SK-N-SH (cell line): ENCODE measurements at regions not wholly inside any gene's neighbourhood (a gene's known extent, or its start where the extent isn't known, plus 50 kb on each side); places are given as distances from the start of the nearest gene placed in this dataset.
A peak's percentile ranks its signal among the peaks of the same experiment; 100 is the strongest.

Source experiments
- CTCF ChIA-PET: fragments of 300-600, 350-600 bp; formaldehyde crosslinking; extraction: SDS; loops from one replicate; lab custom pipeline; 2021; lab: Yijun Ruan, JAX
- POLR2A ChIA-PET: fragments of 350-600 bp; sonication (Branson Sonifier 250); formaldehyde crosslinking; extraction: SDS; loops from one replicate; lab custom pipeline; 2020; ENCODE audit warnings: antibody characterized with exemption, inconsistent platforms; lab: Yijun Ruan, JAX
- DNase-seq: peaks from one replicate; pipeline ENCODE4 v3.0.0; 2012
- H2AFZ ChIP-seq: fragments of 200-600 bp; sonication (generic); 2 replicates; pipeline ENCODE4 v1.8.1; 2016; ENCODE audit warnings: antibody characterized with exemption, mild to moderate bottlenecking, low read depth
- H3F3A ChIP-seq: fragments of 200-600 bp; sonication (generic); replicated peaks from 2 replicates; pipeline ENCODE3; 2016; ENCODE audit warnings: antibody characterized with exemption, mild to moderate bottlenecking; ENCODE audit not compliant: insufficient read depth
- H3K27ac ChIP-seq, 2 experiments: fragments of 200-500 bp in 1 of 2; fragments of 200-600 bp in 1 of 2; sonication (Bioruptor generic) in 1 of 2; sonication (generic), shearing (Covaris generic) in 1 of 2; 2 replicates each; pipeline versions ENCODE4 v1.5.1 to v1.6.1; 2014 to 2016; ENCODE audit warnings: low read depth in 2 of 2, inconsistent platforms in 1 of 2, low read length in 1 of 2, mild to moderate bottlenecking in 1 of 2, mixed read lengths in 1 of 2
- H3K27me3 ChIP-seq: fragments of 200-600 bp; sonication (generic), shearing (Covaris generic); 2 replicates; pipeline ENCODE4 v1.6.1; 2016; ENCODE audit warnings: mixed run types; ENCODE audit not compliant: insufficient read depth
- H3K36me3 ChIP-seq, 2 experiments: fragments of 200-500 bp in 1 of 2; fragments of 200-600 bp in 1 of 2; sonication (Bioruptor generic) in 1 of 2; sonication (generic) in 1 of 2; replicated peaks in 1 of 2; 2 replicates each; pipeline versions ENCODE3 to v1.5.1; 2014 to 2016; ENCODE audit warnings: low read length in 1 of 2, mild to moderate bottlenecking in 1 of 2; ENCODE audit not compliant: insufficient read depth in 2 of 2, control insufficient read depth in 1 of 2
- H3K4me1 ChIP-seq, 2 experiments: fragments of 200-500 bp in 1 of 2; fragments of 200-600 bp in 1 of 2; sonication (Bioruptor generic) in 1 of 2; sonication (generic), shearing (Covaris generic) in 1 of 2; 2 replicates each; pipeline versions ENCODE4 v1.5.1 to v1.6.1; 2014 to 2016; ENCODE audit warnings: low read depth in 1 of 2, low read length in 1 of 2, mixed run types in 1 of 2; ENCODE audit not compliant: insufficient read depth in 2 of 2, control insufficient read depth in 1 of 2
- H3K4me2 ChIP-seq: fragments of 200-600 bp; sonication (generic), shearing (Covaris generic); 2 replicates; pipeline ENCODE4 v1.6.1; 2017; ENCODE audit warnings: mixed run types
- H3K4me3 ChIP-seq, 2 experiments: fragments of 200-500 bp in 1 of 2; fragments of 200-600 bp in 1 of 2; sonication (Bioruptor generic) in 1 of 2; sonication (generic), shearing (Covaris generic) in 1 of 2; 2 replicates each; pipeline versions ENCODE4 v1.5.1 to v1.8.1; 2014 to 2016; ENCODE audit warnings: low read depth in 2 of 2, inconsistent platforms in 1 of 2, low read length in 1 of 2, mild to moderate bottlenecking in 1 of 2, mixed read lengths in 1 of 2, moderate library complexity in 1 of 2
- H3K79me2 ChIP-seq: fragments of 200-600 bp; sonication (generic); 2 replicates; pipeline ENCODE4 v1.8.1; 2017; ENCODE audit warnings: mild to moderate bottlenecking; ENCODE audit not compliant: insufficient read depth
- H3K9ac ChIP-seq: fragments of 200-600 bp; sonication (generic); 2 replicates; pipeline ENCODE4 v1.6.1; 2017; ENCODE audit warnings: mixed run types
- H3K9me2 ChIP-seq: fragments of 200-600 bp; sonication (generic); 2 replicates; pipeline ENCODE4 v1.6.1; 2017; ENCODE audit warnings: mixed run types
- H3K9me3 ChIP-seq: fragments of 200-600 bp; sonication (generic); 2 replicates; pipeline ENCODE4 v1.6.1; 2017; ENCODE audit warnings: mixed run types, mild to moderate bottlenecking, moderate library complexity
- H4K20me1 ChIP-seq: fragments of 200-600 bp; sonication (generic); 2 replicates; pipeline ENCODE4 v1.6.1; 2017; ENCODE audit warnings: mild to moderate bottlenecking, mixed run types; ENCODE audit not compliant: insufficient read depth
- CTCF ChIP-seq: fragments of 200-600 bp; sonication (generic); IDR thresholded peaks from 2 replicates; pipeline ENCODE4 v1.6.1; 2017; ENCODE audit warnings: antibody characterized with exemption, mild to moderate bottlenecking, moderate library complexity
- EP300 ChIP-seq, 2 experiments: IDR thresholded peaks; 2 replicates each; pipeline versions ENCODE4 v1.4.0 to v1.6.1; 2012; ENCODE audit warnings: borderline replicate concordance in 1 of 2, low read depth in 1 of 2, low read length in 1 of 2
- FOSL2 ChIP-seq: IDR thresholded peaks from 2 replicates; pipeline ENCODE4 v1.4.0; 2012; ENCODE audit warnings: low read depth, mild to moderate bottlenecking, moderate library complexity, borderline replicate concordance
- FOXJ3 ChIP-seq: sonication (generic); formaldehyde crosslinking; IDR thresholded peaks from 2 replicates; pipeline ENCODE4 v1.5.1; 2020; ENCODE audit warnings: mild to moderate bottlenecking, missing genetic modification reagents
- GATA2 ChIP-seq: sonication (generic); formaldehyde crosslinking; IDR thresholded peaks from 2 replicates; pipeline ENCODE4 v1.5.0; 2020; ENCODE audit warnings: mild to moderate bottlenecking, missing genetic modification reagents
- MXI1 ChIP-seq: IDR thresholded peaks from 2 replicates; pipeline ENCODE4 v1.6.1; 2012; ENCODE audit warnings: mild to moderate bottlenecking, low read depth, low read length, improper control_type of control experiment
- NFIC ChIP-seq: IDR thresholded peaks from 2 replicates; pipeline ENCODE4 v1.4.0; 2012; ENCODE audit warnings: borderline replicate concordance
- PBX3 ChIP-seq: IDR thresholded peaks from 2 replicates; pipeline ENCODE4; 2012
- RAD21 ChIP-seq: IDR thresholded peaks from 2 replicates; pipeline ENCODE4 v1.6.1; 2012; ENCODE audit warnings: mild to moderate bottlenecking, low read length
- RFX5 ChIP-seq: IDR thresholded peaks from 2 replicates; pipeline ENCODE4 v1.6.1; 2012; ENCODE audit warnings: mild to moderate bottlenecking, improper control_type of control experiment, low read length
- SIN3A ChIP-seq: IDR thresholded peaks from 2 replicates; pipeline ENCODE4 v1.6.1; 2012; ENCODE audit warnings: low read depth, mild to moderate bottlenecking, low read length, moderate library complexity, borderline replicate concordance
- SMC3 ChIP-seq: IDR thresholded peaks from 2 replicates; pipeline ENCODE4 v1.6.1; 2012; ENCODE audit warnings: low read depth, low read length, improper control_type of control experiment
- USF2 ChIP-seq: fragments of 150-350 bp; IDR thresholded peaks from 2 replicates; pipeline ENCODE4 v1.6.1; 2017; ENCODE audit warnings: antibody characterized with exemption, low read length, low read depth, borderline replicate concordance
- WGBS: methylation state at CpG from one replicate; pipeline ENCODE4 v1.1.6; 2017; ENCODE audit warnings: low lambda C conversion rate; 5-methylcytosine and 5-hydroxymethylcytosine counted together

- Histone ChIP-seq H3K4me2 (no peak overlapping the region), H3K4me3 (no peak overlapping the region), H3K79me2 (no peaks in the 10 kb centered on the region), H3K27me3 (no peaks in the 10 kb centered on the region), H4K20me1 (no peaks in the 10 kb centered on the region), H3K9me3 (no peaks in the 10 kb centered on the region), H3F3A (no peaks in the 10 kb centered on the region), H3K9ac (no peak overlapping the region), H2AFZ (no peak overlapping the region), H3K4me1 (no peaks in the 10 kb centered on the region), H3K9me2 (no peaks in the 10 kb centered on the region), H3K27ac (no peak overlapping the region), H3K36me3 (no peaks in the 10 kb centered on the region)
- peak; percentile 5 for DNase-seq
- ChIA-PET POLR2A (no interaction called here), CTCF (interaction anchor here (0.6 to 2.0 kb wide), 29 partner anchors 9 to 1912 kb away, joined by 3 to 10 read pairs (median 3); no protein-coding TSS in a partner anchor)
- WGBS: 0% methylated on average over 3 of the region's 3 CpGs
- TF ChIP-seq NFIC: no peak
- TF ChIP-seq RAD21: peak; percentile 61
- TF ChIP-seq FOXJ3 (CRISPR knock-in tag): no peak
- TF ChIP-seq SMC3: 0 out of 2 replicates have a peak, but pooled peaks have one; percentile 18
- no peak for TF ChIP-seq SIN3A
- no peak for TF ChIP-seq PBX3
- TF ChIP-seq CTCF: peak; percentile 81
Observed at GRCh38 chr12:74689071-74689655, 151.5 kb downstream of the ATXN7L3B start.

- H3K27me3 ChIP-seq: no peaks in the 10 kb centered on the region
- no peak overlapping the region for H3K4me2 ChIP-seq
- H3F3A ChIP-seq: no peaks in the 10 kb centered on the region
- POLR2A ChIA-PET: no interaction called here
- no peaks in the 10 kb centered on the region for H4K20me1 ChIP-seq
- no peak overlapping the region for H3K9ac ChIP-seq
- no peaks in the 10 kb centered on the region for H3K79me2 ChIP-seq
- CTCF ChIA-PET: interaction anchor here (1.3 to 2.0 kb wide), 13 partner anchors 9 to 793 kb away, joined by 3 to 10 read pairs (median 5); no protein-coding TSS in a partner anchor
- H3K9me2 ChIP-seq: no peaks in the 10 kb centered on the region
- TF ChIP-seq GATA2 (CRISPR knock-in tag) (no peak), FOSL2 (no peak), MXI1 (no peak), EP300 (IDR thresholded peaks at IDR 0.05; ENCODE audit: borderline replicate concordance in 1 of 2, low read depth in 1 of 2, low read length in 1 of 2) (no peak), USF2 (no peak), RFX5 (no peak)
- TF ChIP-seq, all 33 proteins: peak for 0
- WGBS: 11% methylated on average over 2 of the region's 2 CpGs
- Histone ChIP-seq H3K4me3 (no peak overlapping the region), H3K4me1 (no peaks in the 10 kb centered on the region), H3K27ac (no peak overlapping the region), H3K9me3 (no peaks in the 10 kb centered on the region), H3K36me3 (no peaks in the 10 kb centered on the region), H2AFZ (no peak overlapping the region)
- DNase-seq: no peak
Observed at GRCh38 chr12:74689929-74690328, 152.3 kb downstream of the ATXN7L3B start.
